ENCODE measurements at regions not wholly inside any gene's neighbourhood (a gene's known extent, or its start where the extent isn't known, plus 50 kb on each side); places are given as distances from the start of the nearest gene placed in this dataset.

- TF ChIP-seq CTCF (IDR thresholded peaks at IDR 0.05) = no peak
- no peak for TF ChIP-seq POLR2A (IDR thresholded peaks at IDR 0.05)
These were observed 431.9 kb upstream of the RGS17 start for GRCh38 chr6:153563001-153563400.
